Activated CD4-positive, alpha-beta T cell treated with anti-CD3 and anti-CD28 coated beads, Interleukin-2, amount 10 ng/mL, durations not matched to agents 7 days and 5 days (primary cell): ENCODE measurements at regions not wholly inside any gene's neighbourhood (a gene's known extent, or its start where the extent isn't known, plus 50 kb on each side); places are given as distances from the start of the nearest gene placed in this dataset.
"Not testable (repeated sequence)": the region's sequence is repeated elsewhere in the genome, so short reads cannot be mapped to it uniquely, and the experiment has no call there.

Source experiments
- CTCF ChIA-PET: fragments of 350-600 bp; sonication (Branson Sonifier 250); formaldehyde crosslinking; loops from one replicate; lab custom pipeline; 2021; ENCODE audit warnings: antibody characterized with exemption; lab: Charles Lee
- POLR2A ChIA-PET: fragments of 350-600 bp; sonication (Branson Sonifier 250); formaldehyde crosslinking; loops from one replicate; lab custom pipeline; 2021; ENCODE audit warnings: antibody characterized with exemption; lab: Charles Lee
- DNase-seq: peaks from one replicate; pipeline ENCODE4 v3.0.0-alpha.2; 2020
- H3K27ac Mint-ChIP-seq: one replicate; pipeline ENCODE4 v1.8.0; 2021; ENCODE audit warnings: mild to moderate bottlenecking, moderate library complexity, mixed read lengths
- H3K27me3 Mint-ChIP-seq: one replicate; pipeline ENCODE4 v1.8.0; 2021; ENCODE audit warnings: mixed read lengths
- H3K36me3 Mint-ChIP-seq: one replicate; pipeline ENCODE4 v1.8.0; 2021; ENCODE audit warnings: low read depth, mixed read lengths
- H3K4me1 Mint-ChIP-seq: one replicate; pipeline ENCODE4 v1.8.0; 2021; ENCODE audit warnings: mixed read lengths
- H3K4me3 Mint-ChIP-seq: one replicate; pipeline ENCODE4 v1.8.0; 2021; ENCODE audit warnings: mild to moderate bottlenecking, moderate library complexity, mixed read lengths
- H3K9me3 Mint-ChIP-seq: one replicate; pipeline ENCODE4 v1.8.0; 2021; ENCODE audit warnings: mixed read lengths

DNA sequence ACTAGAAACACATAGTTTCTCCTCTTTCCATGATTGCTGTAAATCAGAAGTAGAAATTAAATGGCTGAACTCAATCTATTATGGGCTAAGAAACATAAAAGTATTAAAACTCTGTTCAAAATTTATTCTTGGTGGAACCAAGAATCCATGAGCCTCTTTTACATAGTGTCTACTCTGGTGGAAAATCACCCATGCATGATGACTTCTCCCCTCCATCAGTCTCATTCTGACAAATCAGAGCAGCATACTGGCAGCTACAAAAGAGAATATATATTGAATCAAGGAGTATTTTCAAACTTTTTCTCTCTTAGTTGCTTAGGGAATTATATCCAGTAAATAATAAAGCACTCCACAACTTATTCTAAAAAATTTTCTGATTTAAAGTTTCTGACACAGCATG lies 536.9 kb upstream of the CCDC54 start:
- H3K9me3 Mint-ChIP-seq, result no peaks in the 10 kb centered on the region
- no peak overlapping the region for H3K4me3 Mint-ChIP-seq
- H3K4me1 Mint-ChIP-seq, result no peaks in the 10 kb centered on the region
- POLR2A ChIA-PET, result no interaction called here
- H3K36me3 Mint-ChIP-seq, result no peaks in the 10 kb centered on the region
- H3K27me3 Mint-ChIP-seq, result peaks cover 2% of the 10 kb centered on the region
- H3K27ac Mint-ChIP-seq, result no peak overlapping the region
- no peak for DNase-seq
- CTCF ChIA-PET, result no interaction called here

DNA sequence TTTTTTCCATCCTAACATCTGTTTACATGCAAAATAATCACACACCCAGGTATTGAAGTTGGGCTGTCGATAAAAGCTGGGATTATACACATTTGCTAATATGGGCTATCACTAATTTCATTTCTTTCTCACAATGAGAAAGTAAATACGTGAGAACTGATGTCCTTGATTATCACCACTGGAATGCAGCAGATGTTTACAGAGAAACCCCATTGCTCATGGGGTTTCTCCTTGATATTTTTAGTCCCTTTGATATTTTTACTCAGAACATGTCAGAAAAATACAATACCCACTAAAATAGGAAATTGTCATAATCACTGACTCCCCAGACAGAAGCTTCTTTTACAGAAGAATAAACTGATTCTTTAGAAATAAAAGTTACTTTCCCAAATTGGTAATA lies 535.1 kb upstream of the CCDC54 start:
- peaks cover 2% of the 10 kb centered on the region for H3K27me3 Mint-ChIP-seq
- ChIA-PET CTCF (no interaction called here), POLR2A (no interaction called here)
- H3K9me3 Mint-ChIP-seq, result no peaks in the 10 kb centered on the region
- no peaks in the 10 kb centered on the region for H3K36me3 Mint-ChIP-seq
- no peak overlapping the region for H3K4me3 Mint-ChIP-seq
- DNase-seq, result no peak
- no peak overlapping the region for H3K27ac Mint-ChIP-seq
- H3K4me1 Mint-ChIP-seq, result no peaks in the 10 kb centered on the region

- Mint-ChIP-seq H3K27ac (no peak overlapping the region), H3K36me3 (no peaks in the 10 kb centered on the region), H3K4me3 (no peak overlapping the region), H3K4me1 (no peaks in the 10 kb centered on the region), H3K9me3 (no peaks in the 10 kb centered on the region), H3K27me3 (no peaks in the 10 kb centered on the region)
- POLR2A ChIA-PET, result no interaction called here
- CTCF ChIA-PET, result no interaction called here
- DNase-seq, result no peak
These were observed 532.6 kb upstream of the CCDC54 start for GRCh38 chr3:106844638-106845037.

DNA sequence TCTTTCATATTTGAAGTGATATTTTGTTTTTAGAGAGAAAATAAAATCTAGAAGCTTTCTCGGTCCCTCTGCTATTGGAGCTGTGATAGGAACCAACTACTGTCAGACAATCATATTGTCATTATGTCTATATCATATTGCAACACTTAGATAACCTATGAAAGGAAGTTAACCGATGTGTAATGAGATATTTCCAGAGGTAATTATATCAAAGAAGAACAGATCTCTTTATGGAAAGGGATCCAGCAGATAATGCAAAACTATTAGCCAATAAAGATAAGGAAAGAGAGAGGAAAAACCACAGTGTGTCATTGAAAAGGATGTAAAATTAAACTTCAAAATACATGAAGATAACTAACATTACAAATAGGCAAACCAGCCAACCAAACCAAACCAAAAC lies 529.1 kb upstream of the CCDC54 start:
- Mint-ChIP-seq H3K4me1 (no peaks in the 10 kb centered on the region), H3K27me3 (no peaks in the 10 kb centered on the region), H3K27ac (no peak overlapping the region), H3K36me3 (no peaks in the 10 kb centered on the region), H3K9me3 (no peaks in the 10 kb centered on the region), H3K4me3 (no peak overlapping the region)
- CTCF ChIA-PET, result no interaction called here
- POLR2A ChIA-PET, result no interaction called here
- DNase-seq, result no peak

DNA sequence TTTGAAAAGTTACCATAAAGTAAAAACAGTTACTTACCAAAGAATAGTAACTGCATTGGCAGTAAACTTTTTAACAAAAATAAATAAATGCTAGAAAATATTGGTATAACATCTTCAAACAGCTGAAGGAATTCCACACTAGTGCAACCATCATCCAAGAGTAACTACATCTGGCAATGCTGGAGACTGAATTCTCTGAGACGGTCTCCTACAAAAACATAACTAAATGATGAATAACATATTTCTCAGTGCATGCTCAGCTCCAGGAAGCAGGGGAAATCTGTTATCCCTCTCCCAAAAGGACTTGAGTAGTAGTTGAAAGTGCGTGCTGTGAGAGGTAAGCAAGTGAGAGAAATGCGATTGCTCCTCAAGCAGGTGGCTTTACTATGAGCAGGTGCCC lies 526.8 kb upstream of the CCDC54 start:
- no peak overlapping the region for H3K4me3 Mint-ChIP-seq
- CTCF ChIA-PET, result no interaction called here

GRCh38 chr3:106858321-106858720 lies 518.9 kb upstream of the CCDC54 start:
- H3K4me1 Mint-ChIP-seq, H3K36me3 Mint-ChIP-seq, H3K27ac Mint-ChIP-seq, DNase-seq, H3K4me3 Mint-ChIP-seq, CTCF ChIA-PET, POLR2A ChIA-PET, H3K27me3 Mint-ChIP-seq, H3K9me3 Mint-ChIP-seq: not testable (repeated sequence)

More for the DNA sequence above, 526.8 kb upstream of the CCDC54 start:
- no peak overlapping the region for H3K27ac Mint-ChIP-seq
- H3K36me3 Mint-ChIP-seq, result no peaks in the 10 kb centered on the region
- no peak for DNase-seq
- H3K9me3 Mint-ChIP-seq, result no peaks in the 10 kb centered on the region
- POLR2A ChIA-PET, result no interaction called here
- no peaks in the 10 kb centered on the region for H3K4me1 Mint-ChIP-seq
- H3K27me3 Mint-ChIP-seq, result no peaks in the 10 kb centered on the region

DNA sequence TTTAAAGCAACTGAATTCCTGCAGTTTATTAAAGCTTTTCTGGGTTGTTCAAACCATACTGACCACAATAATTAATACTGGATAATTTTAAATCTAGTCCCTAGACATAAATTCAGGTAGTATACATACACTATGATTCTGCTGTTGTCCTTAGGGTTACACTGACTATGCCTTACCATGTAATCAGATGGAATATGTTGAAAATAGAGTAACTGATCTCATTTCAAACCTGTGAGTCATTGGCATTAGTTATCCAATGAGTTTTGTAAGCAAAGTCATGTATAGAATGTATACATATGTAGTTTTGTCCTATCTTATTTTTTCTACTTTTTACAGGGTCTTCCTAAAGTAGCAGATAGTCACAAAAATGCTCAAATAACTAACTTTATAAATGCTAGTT lies 517.1 kb upstream of the CCDC54 start:
- Mint-ChIP-seq H3K9me3 (peaks cover 3% of the 10 kb centered on the region), H3K4me3 (no peak overlapping the region), H3K36me3 (no peaks in the 10 kb centered on the region), H3K27ac (no peak overlapping the region), H3K4me1 (no peaks in the 10 kb centered on the region), H3K27me3 (no peaks in the 10 kb centered on the region)
- ChIA-PET CTCF (no interaction called here), POLR2A (no interaction called here)
- no peak for DNase-seq

DNA sequence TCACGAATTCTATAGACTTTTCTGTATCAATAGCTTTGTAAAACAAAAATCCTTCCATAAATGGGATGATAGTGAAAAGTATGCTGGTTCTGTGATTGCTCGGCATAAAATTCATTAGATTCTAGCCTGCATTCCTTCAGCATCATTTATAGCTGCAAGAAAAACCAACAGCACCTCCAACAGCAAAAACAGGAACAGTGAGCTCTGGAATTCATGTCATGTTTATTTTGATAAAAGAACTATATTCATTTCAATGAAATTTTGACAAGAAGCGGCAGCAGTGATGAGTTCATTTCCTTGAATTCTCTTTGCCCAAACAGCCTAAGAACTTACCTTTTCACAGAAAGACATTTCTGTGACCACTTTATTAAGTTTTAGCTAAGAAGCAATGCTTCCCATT lies 515.2 kb upstream of the CCDC54 start:
- H3K27me3 Mint-ChIP-seq, result no peaks in the 10 kb centered on the region
- no peak overlapping the region for H3K4me3 Mint-ChIP-seq
- CTCF ChIA-PET, result interaction anchor here (0.6 kb wide), 1 partner anchor 543 kb away, joined by 5 read pairs; no protein-coding TSS in a partner anchor
- no peak overlapping the region for H3K27ac Mint-ChIP-seq
- POLR2A ChIA-PET, result no interaction called here
- H3K4me1 Mint-ChIP-seq, result no peaks in the 10 kb centered on the region
- H3K36me3 Mint-ChIP-seq, result no peaks in the 10 kb centered on the region
- H3K9me3 Mint-ChIP-seq, result peaks cover 3% of the 10 kb centered on the region
- no peak for DNase-seq

DNA sequence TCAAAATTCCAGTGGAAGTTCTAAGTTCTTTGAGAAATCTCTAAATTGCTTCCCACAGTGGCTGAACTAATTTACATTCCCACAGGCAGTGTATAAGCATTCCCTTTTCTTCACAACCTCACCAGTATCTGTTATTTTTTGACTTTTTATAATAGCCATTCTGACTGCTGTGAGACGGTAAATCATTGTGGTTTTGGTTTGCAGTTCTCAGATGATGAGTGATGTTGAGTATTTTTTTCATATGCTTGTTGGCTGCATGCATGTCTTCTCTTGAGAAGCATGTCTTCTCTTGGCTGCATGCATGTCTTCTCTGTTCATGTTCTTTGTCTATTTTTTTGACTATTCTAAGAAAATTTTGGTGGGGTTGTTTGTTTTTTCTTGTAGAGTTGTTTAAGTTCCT lies 499.6 kb upstream of the CCDC54 start:
- Mint-ChIP-seq H3K4me1 (no peaks in the 10 kb centered on the region), H3K9me3 (peaks cover 2% of the 10 kb centered on the region), H3K4me3 (no peak overlapping the region), H3K27ac (no peak overlapping the region), H3K36me3 (no peaks in the 10 kb centered on the region), H3K27me3 (no peaks in the 10 kb centered on the region)
- CTCF ChIA-PET, result interaction anchor here (0.6 kb wide), 1 partner anchor 1639 kb away, joined by 6 read pairs; no protein-coding TSS in a partner anchor
- POLR2A ChIA-PET, result no interaction called here
- DNase-seq, result no peak

DNA sequence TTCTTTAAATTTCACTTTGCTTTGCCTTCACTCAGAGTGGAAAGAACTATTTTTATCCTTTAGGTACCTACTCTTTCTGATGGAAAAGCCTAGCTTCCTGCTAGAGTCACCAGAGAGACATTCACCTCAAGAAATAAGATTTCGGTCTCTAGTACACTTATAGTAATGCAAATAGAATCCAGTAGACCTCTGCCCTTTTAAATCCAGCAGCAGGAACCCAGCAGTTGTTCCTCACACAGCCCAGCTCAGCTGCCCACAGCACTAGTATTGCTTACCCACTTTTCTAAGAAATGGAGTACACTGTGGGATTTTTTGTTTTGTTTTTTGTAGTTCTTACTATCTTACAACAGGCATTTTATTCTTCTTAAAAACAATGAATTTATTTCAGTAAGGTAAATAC lies 497.0 kb upstream of the CCDC54 start:
- no peaks in the 10 kb centered on the region for H3K27me3 Mint-ChIP-seq
- POLR2A ChIA-PET, result no interaction called here
- no peak for DNase-seq
- H3K9me3 Mint-ChIP-seq, result peaks cover 2% of the 10 kb centered on the region
- H3K36me3 Mint-ChIP-seq, result no peaks in the 10 kb centered on the region
- H3K4me3 Mint-ChIP-seq, result no peak overlapping the region
- H3K27ac Mint-ChIP-seq, result no peak overlapping the region
- no peaks in the 10 kb centered on the region for H3K4me1 Mint-ChIP-seq
- CTCF ChIA-PET, result interaction anchor here (0.7 to 1.5 kb wide), 2 partner anchors 17 to 1969 kb away, joined by 3 read pairs; no protein-coding TSS in a partner anchor

GRCh38 chr3:106881186-106881585 lies 496.1 kb upstream of the CCDC54 start:
- Mint-ChIP-seq H3K27ac (no peak overlapping the region), H3K27me3 (no peaks in the 10 kb centered on the region), H3K4me1 (no peaks in the 10 kb centered on the region), H3K9me3 (peaks cover 2% of the 10 kb centered on the region), H3K36me3 (no peaks in the 10 kb centered on the region), H3K4me3 (no peak overlapping the region)
- POLR2A ChIA-PET, result no interaction called here
- CTCF ChIA-PET, result no interaction called here
- no peak for DNase-seq

DNA sequence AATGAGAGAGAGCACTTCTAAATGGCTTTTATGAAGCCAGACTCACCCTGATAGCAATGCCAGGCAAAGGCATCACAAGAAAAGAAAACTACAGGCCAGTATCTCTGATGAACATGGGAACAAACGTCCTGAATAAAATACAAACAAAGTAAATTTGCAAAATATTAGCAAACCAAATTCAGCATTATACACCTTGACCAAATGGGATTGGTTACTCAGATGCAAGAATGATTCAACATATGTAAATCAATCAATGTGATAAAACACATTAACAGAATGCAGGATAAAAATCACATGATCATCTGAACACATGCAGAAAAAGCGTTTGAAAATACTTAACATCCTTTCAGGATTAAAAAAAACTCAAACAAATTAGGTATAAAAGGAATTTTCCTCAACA lies 494.9 kb upstream of the CCDC54 start:
- CTCF ChIA-PET, result no interaction called here
- Mint-ChIP-seq H3K9me3 (peaks cover 2% of the 10 kb centered on the region), H3K4me1 (no peaks in the 10 kb centered on the region), H3K27me3 (no peaks in the 10 kb centered on the region), H3K36me3 (no peaks in the 10 kb centered on the region), H3K4me3 (no peak overlapping the region), H3K27ac (no peak overlapping the region)
- DNase-seq, result no peak
- POLR2A ChIA-PET, result no interaction called here

DNA sequence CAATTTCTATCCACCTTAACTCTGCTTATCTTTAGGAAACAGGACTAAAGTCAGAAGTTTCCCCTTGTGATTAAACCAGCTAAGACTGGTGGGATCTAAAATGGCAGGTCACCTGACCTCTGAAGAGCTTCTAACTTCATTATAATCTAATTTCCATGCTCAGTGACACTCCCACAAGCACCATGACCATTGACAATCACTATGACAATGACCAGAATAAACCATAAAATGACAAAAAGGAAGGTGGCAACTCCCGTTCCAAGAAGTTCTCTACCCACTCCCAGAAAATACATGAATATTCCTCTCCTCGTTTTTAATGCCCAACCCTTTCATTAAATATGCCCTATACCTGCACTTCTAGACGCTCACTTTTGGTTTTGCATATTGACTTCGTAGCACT lies 471.2 kb upstream of the CCDC54 start:
- H3K36me3 Mint-ChIP-seq, result no peaks in the 10 kb centered on the region

DNA sequence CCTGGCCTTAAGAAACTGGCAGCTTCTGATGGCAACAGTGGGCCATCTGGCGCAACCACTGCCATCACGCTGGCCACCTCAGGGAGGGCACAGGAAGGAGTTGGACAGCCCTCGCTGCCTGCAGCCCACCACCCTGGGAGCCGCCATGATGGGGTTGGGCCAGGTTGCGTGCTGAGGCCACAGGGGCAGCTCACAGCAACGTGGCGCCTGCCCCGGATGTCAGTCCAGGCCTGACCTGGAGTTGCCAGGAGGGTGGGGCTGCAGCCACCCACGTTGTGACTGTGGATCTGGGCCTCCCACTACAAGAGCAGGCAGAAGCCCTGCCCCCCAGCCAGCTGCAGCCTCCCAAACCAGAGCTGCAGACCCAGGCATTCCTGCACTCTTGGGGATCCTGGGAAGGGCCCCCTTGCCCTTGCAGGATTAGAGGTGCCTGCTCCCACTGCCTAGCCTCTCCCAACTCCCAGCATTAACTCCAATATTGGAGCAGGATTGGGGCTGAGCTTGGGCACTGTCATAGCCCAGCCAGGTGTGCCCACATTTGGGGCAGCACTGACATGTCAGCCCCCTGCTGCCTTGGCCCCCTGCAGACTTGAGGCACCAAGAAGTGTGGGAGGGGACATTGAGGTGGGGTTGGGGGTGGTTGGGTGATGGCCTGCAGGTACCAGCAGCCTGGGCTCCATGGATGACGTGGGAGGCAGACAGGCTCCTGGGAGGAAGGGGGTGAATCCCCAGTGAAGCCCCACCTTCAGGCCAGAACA lies 468.9 kb upstream of the CCDC54 start:
- CTCF ChIA-PET, result no interaction called here
- no peaks in the 10 kb centered on the region for H3K9me3 Mint-ChIP-seq
- no peak overlapping the region for H3K27ac Mint-ChIP-seq
- no peaks in the 10 kb centered on the region for H3K36me3 Mint-ChIP-seq
- H3K27me3 Mint-ChIP-seq, result no peaks in the 10 kb centered on the region
- H3K4me3 Mint-ChIP-seq, result no peak overlapping the region
- POLR2A ChIA-PET, result no interaction called here
- H3K4me1 Mint-ChIP-seq, result no peaks in the 10 kb centered on the region
- no peak for DNase-seq

More for the DNA sequence above, 471.2 kb upstream of the CCDC54 start:
- Mint-ChIP-seq H3K27me3 (no peaks in the 10 kb centered on the region), H3K4me1 (no peaks in the 10 kb centered on the region), H3K9me3 (no peaks in the 10 kb centered on the region), H3K27ac (no peak overlapping the region), H3K4me3 (no peak overlapping the region)
- ChIA-PET CTCF (no interaction called here), POLR2A (no interaction called here)
- no peak for DNase-seq
